Adrenal gland (tissue), 9 donors: ENCODE measurements at regions not wholly inside any gene's neighbourhood (a gene's known extent, or its start where the extent isn't known, plus 50 kb on each side); places are given as distances from the start of the nearest gene placed in this dataset.

Experiments used
- DNase-seq, 7 donors: peaks; one replicate each; pipeline ENCODE4 v3.0.0-alpha.2; 2019 to 2020
- H3K27ac ChIP-seq, 5 donors: fragments of 200-600 bp; sonication (generic) in 4 of 5; 1 replicate in 3 of 5; 2 replicates in 2 of 5; pipeline versions ENCODE4 v1.5.1 to v1.8.0; 2016 to 2020; ENCODE audit warnings: mild to moderate bottlenecking in 1 of 5
- H3K27me3 ChIP-seq: fragments of 200-600 bp; 2 replicates; pipeline ENCODE4 v1.8.0; 2021
- H3K36me3 ChIP-seq, 2 donors: fragments of 200-600 bp; replicated peaks in 1 of 2; 1 replicate in 1 of 2; 2 replicates in 1 of 2; pipeline versions ENCODE4 v1.5.1 to v1.8.0; 2018 to 2022
- H3K4me1 ChIP-seq, 2 donors: fragments of 200-600 bp; replicated peaks in 1 of 2; 1 replicate in 1 of 2; 2 replicates in 1 of 2; pipeline versions ENCODE4 v1.5.1 to v1.8.0; 2018 to 2021
- H3K4me3 ChIP-seq, 4 donors: fragments of 200-600 bp; sonication (generic) in 3 of 4; one replicate each; pipeline ENCODE4 v1.5.1; 2016 to 2018
- H3K9me3 ChIP-seq, 3 donors: fragments of 200-600 bp; sonication (generic) in 1 of 3; replicated peaks in 1 of 3; 1 replicate in 2 of 3; 2 replicates in 1 of 3; pipeline versions ENCODE4 v1.5.1 to v1.8.0; 2016 to 2021
- CTCF ChIP-seq, 6 experiments: fragments of 450-650 bp in 4 of 6; fragments of 200-600 bp in 2 of 6; sonication (generic) in 1 of 6; IDR thresholded peaks; 1 replicate in 5 of 6; 2 replicates in 1 of 6; pipeline versions ENCODE4 v1.5.1 to v1.8.0; 2016 to 2021; ENCODE audit warnings: antibody characterized with exemption in 6 of 6, mild to moderate bottlenecking in 2 of 6, moderate library complexity in 1 of 6
- POLR2A ChIP-seq, 2 donors: fragments of 450-650 bp; IDR thresholded peaks; one replicate each; pipeline ENCODE4 v1.6.1; 2017; ENCODE audit warnings: antibody characterized with exemption in 2 of 2, mild to moderate bottlenecking in 2 of 2, moderate library complexity in 1 of 2
- WGBS, 4 donors: extraction: QIAGEN DNeasy Blood & Tissue Kit in 2 of 4; methylation state at CpG; one replicate each; pipeline versions ENCODE4 v1.1.5 to v1.1.7; 2013 to 2017; 5-methylcytosine and 5-hydroxymethylcytosine counted together
- intact Hi-C, 2 donors: fragments of 100-400 bp; cut with DNase I; formaldehyde crosslinking; loops; one replicate each; pipeline versions ENCODE4 v1.14.1 to v1.15.0; 2022 to 2023
- donor health status: healthy with polysubstance abuse.
- donor health status: Bipolar disorder and iron deficiency.
- donor health status: DM: yes; HTN: yes; CAD: no.
- donor health status: DM: no; HTN: no; CAD: no.
- donor health status: DM: no; HTN: no; CAD: no.

- no peaks in the 10 kb centered on the region for H3K4me1 ChIP-seq
- intact Hi-C loops = no loop called here
- H3K4me3 ChIP-seq = no peak overlapping the region
- H3K9me3 ChIP-seq = no peaks in the 10 kb centered on the region
- no peaks in the 10 kb centered on the region for H3K27me3 ChIP-seq
- no peaks in the 10 kb centered on the region for H3K36me3 ChIP-seq
- DNase-seq = no peak
- H3K27ac ChIP-seq = no peak overlapping the region
- WGBS, 4 donors = 55 to 59% (median 56%) methylated on average over 4 of the region's 4 CpGs
- no peak for TF ChIP-seq CTCF (IDR thresholded peaks at IDR 0.05)
- TF ChIP-seq POLR2A (IDR thresholded peaks at IDR 0.05) = no peak
These were observed 77.5 kb upstream of the PHYHIPL start for GRCh38 chr10:59098831-59099452.

- H3K27me3 ChIP-seq = no peaks in the 10 kb centered on the region
- TF ChIP-seq CTCF (IDR thresholded peaks at IDR 0.05) (no peak), POLR2A (IDR thresholded peaks at IDR 0.05) (no peak)
- H3K4me3 ChIP-seq = no peak overlapping the region
- no peak overlapping the region for H3K27ac ChIP-seq
- no peaks in the 10 kb centered on the region for H3K9me3 ChIP-seq
- DNase-seq = no peak
- H3K36me3 ChIP-seq = no peaks in the 10 kb centered on the region
- intact Hi-C loops = no loop called here
- WGBS, 4 donors = 64 to 81% (median 78%) methylated on average over 2 of the region's 2 CpGs
- H3K4me1 ChIP-seq = no peaks in the 10 kb centered on the region
These were observed 77.0 kb upstream of the PHYHIPL start for GRCh38 chr10:59099481-59099880.

GRCh38 chr10:59102394-59102793 is 74.0 kb upstream of the PHYHIPL start:
- Histone ChIP-seq H3K36me3 (no peaks in the 10 kb centered on the region), H3K4me1 (no peaks in the 10 kb centered on the region), H3K27ac (no peak overlapping the region), H3K27me3 (no peaks in the 10 kb centered on the region), H3K4me3 (no peak overlapping the region), H3K9me3 (no peaks in the 10 kb centered on the region)
- intact Hi-C loops = no loop called here
- WGBS, 4 donors = 78 to 89% (median 84%) methylated on average over 4 of the region's 4 CpGs
- DNase-seq = no peak
- TF ChIP-seq CTCF (IDR thresholded peaks at IDR 0.05) (no peak), POLR2A (IDR thresholded peaks at IDR 0.05) (no peak)

GRCh38 chr10:59104186-59104585 is 72.3 kb upstream of the PHYHIPL start:
- no peak for DNase-seq
- H3K27me3 ChIP-seq = no peaks in the 10 kb centered on the region
- no peak overlapping the region for H3K4me3 ChIP-seq
- no peaks in the 10 kb centered on the region for H3K9me3 ChIP-seq
- H3K36me3 ChIP-seq = no peaks in the 10 kb centered on the region
- intact Hi-C loops = no loop called here
- WGBS, 4 donors = 91 to 97% (median 95%) methylated on average over 4 of the region's 4 CpGs
- no peaks in the 10 kb centered on the region for H3K4me1 ChIP-seq
- no peak overlapping the region for H3K27ac ChIP-seq
- no peak for TF ChIP-seq POLR2A (IDR thresholded peaks at IDR 0.05)
- TF ChIP-seq CTCF (IDR thresholded peaks at IDR 0.05) = no peak
